Hematopoietic multipotent progenitor cell treated with erythropoietin and hydrocortisone succinate and interleukin-3 and kit ligand, for 15 days (in vitro differentiated cells): ENCODE measurements at regions not wholly inside any gene's neighbourhood (a gene's known extent, or its start where the extent isn't known, plus 50 kb on each side); places are given as distances from the start of the nearest gene placed in this dataset.

ENCODE experiments used
- DNase-seq: peaks from one replicate; pipeline ENCODE4 v3.0.0-alpha.2; 2015; ENCODE audit warnings: low spot score

GRCh38 chr1:243916160-243916559 is 66.1 kb upstream of the AKT3 start:
- no peak for DNase-seq

GRCh38 chr1:243912347-243912746 is 62.3 kb upstream of the AKT3 start:
- no peak for DNase-seq

GRCh38 chr1:243910607-243911006 is 60.6 kb upstream of the AKT3 start:
- DNase-seq = no peak

GRCh38 chr1:243903895-243904294 is 53.9 kb upstream of the AKT3 start:
- DNase-seq = no peak

- no peak for DNase-seq
These were observed 53.0 kb upstream of the AKT3 start for GRCh38 chr1:243903041-243903440.

- DNase-seq = no peak
These were observed 52.1 kb upstream of the AKT3 start for GRCh38 chr1:243902100-243902499.
